ENCODE measurements at regions not wholly inside any gene's neighbourhood (a gene's known extent, or its start where the extent isn't known, plus 50 kb on each side); places are given as distances from the start of the nearest gene placed in this dataset.

DNA sequence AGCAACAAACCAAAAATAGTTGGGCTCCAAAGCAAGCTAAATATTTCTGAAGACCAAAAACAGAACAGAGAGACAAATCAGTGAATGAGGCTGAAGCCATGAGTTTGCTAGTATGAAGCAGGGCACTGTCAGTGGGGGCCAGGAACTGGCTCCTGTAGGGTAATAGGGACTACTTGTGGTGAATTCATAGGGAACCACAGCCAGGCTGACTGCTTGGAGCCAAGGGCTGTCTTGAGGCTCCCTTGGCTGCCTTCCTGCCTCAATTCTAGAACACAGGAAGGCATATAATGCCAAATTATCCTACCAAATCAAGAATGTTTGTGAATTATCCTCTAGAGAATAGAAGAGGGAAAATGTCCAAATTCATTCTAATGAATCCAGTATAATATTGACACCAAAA lies 406.0 kb downstream of the CCDC85A start:
- TF ChIP-seq EZH2 (IDR thresholded peaks at IDR 0.05; ENCODE audit: borderline replicate concordance, low read depth, low read length, severe bottlenecking) (no peak), MYC (IDR thresholded peaks at IDR 0.05; ENCODE audit: low read depth, low read length) (no peak), FOS (IDR thresholded peaks at IDR 0.05; ENCODE audit: borderline replicate concordance, insufficient read depth, low read length) (no peak), POLR2AphosphoS5 (IDR thresholded peaks at IDR 0.05; ENCODE audit: insufficient read depth, low read depth, low read length) (no peak), POLR2A (IDR thresholded peaks at IDR 0.05; ENCODE audit: low read depth, low read length) (no peak), JUN (IDR thresholded peaks at IDR 0.05; ENCODE audit: borderline replicate concordance, insufficient read depth, insufficient read length, low read depth) (no peak)
- TF ChIP-seq, protein P1, sequence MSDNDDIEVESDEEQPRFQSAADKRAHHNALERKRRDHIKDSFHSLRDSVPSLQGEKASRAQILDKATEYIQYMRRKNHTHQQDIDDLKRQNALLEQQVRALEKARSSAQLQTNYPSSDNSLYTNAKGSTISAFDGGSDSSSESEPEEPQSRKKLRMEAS (IDR thresholded peaks at IDR 0.05; ENCODE audit: insufficient read depth, insufficient read length) = no peak
- TF ChIP-seq, protein P2, sequence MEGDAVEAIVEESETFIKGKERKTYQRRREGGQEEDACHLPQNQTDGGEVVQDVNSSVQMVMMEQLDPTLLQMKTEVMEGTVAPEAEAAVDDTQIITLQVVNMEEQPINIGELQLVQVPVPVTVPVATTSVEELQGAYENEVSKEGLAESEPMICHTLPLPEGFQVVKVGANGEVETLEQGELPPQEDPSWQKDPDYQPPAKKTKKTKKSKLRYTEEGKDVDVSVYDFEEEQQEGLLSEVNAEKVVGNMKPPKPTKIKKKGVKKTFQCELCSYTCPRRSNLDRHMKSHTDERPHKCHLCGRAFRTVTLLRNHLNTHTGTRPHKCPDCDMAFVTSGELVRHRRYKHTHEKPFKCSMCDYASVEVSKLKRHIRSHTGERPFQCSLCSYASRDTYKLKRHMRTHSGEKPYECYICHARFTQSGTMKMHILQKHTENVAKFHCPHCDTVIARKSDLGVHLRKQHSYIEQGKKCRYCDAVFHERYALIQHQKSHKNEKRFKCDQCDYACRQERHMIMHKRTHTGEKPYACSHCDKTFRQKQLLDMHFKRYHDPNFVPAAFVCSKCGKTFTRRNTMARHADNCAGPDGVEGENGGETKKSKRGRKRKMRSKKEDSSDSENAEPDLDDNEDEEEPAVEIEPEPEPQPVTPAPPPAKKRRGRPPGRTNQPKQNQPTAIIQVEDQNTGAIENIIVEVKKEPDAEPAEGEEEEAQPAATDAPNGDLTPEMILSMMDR (IDR thresholded peaks at IDR 0.05; ENCODE audit: extremely low read depth in 1 of 2, insufficient read depth in 1 of 2, low read depth in 1 of 2, low read length in 2 of 2) = no peak

Measured in endothelial cell of umbilical vein (primary cell).